Activated CD4-positive, CD25-positive, alpha-beta regulatory T cell (primary cell): ENCODE measurements at regions not wholly inside any gene's neighbourhood (a gene's known extent, or its start where the extent isn't known, plus 50 kb on each side); places are given as distances from the start of the nearest gene placed in this dataset.
"Not testable (repeated sequence)": the region's sequence is repeated elsewhere in the genome, so short reads cannot be mapped to it uniquely, and the experiment has no call there.

Experiments used
- DNase-seq, 4 experiments: peaks; one replicate each; lab custom pipeline; 2025; lab: John Stamatoyannopoulos, UW

DNA sequence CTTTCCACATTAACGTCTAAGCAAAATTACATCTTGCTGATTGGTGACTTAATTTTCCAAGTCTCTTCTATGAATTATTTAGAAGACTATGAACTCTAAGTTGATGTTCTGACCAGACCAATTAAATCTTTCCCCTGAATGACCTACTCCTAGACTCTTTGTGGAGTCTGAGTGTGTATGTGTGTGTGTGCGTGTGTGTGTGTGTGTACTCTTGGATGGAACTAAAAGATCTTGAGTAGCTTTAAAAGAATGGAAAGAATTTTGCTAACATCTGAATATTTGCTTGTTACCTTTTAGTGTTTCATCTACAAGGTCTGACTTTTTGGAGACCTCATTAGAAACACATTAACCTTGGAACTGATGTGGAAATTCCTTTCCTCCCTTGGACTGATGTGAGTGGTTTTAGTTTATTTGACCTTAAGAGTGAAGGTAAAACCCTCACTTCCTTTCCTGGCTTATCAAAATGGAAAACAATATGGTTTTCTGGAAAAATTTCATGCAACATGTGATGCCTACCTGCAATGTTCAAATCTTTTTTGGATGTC is 257.1 kb downstream of the GATA3 start:
- no peak for DNase-seq

- DNase-seq, result no peak
Measured at GRCh38 chr10:8312079-8312478, 257.6 kb downstream of the GATA3 start.

DNA sequence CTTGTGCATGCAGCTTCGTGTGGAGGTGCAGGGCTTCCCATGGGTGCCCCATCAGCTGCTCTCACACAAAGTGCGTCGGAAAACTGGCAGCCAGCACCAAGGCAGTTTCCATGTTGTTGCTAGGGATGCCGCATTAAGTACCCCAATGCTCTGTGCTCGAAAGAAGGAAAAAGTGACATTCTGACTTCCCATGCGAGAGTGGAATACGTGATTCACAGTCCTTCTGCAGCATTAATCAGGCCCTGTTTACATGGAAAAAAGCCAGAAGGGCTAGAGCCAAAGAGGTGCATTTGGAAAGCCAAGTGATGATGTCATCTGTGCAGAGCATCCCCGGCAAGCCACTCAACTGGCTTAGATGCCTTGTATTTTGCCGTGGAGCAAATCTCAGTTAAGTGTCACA is 258.3 kb downstream of the GATA3 start:
- DNase-seq, result no peak

DNA sequence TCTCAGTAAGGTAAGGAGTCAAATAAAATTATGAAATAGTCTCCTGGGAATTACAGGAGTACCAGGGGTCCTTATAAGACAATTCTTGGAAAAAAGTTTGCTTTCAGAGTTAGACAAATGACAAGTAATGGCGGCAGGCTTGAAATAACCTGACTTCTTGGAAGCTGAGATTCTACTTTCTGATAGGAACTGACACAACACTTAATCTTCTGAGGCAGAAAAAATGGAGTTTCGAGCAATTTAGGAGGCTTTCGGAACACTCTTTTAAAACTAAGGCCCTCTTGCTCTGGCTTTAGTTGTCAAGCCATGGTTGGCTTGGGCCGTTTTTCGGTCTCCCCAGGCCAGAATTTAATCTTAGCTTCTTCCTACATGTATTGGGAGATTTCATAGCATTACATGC is 260.0 kb downstream of the GATA3 start:
- DNase-seq, result no peak

DNA sequence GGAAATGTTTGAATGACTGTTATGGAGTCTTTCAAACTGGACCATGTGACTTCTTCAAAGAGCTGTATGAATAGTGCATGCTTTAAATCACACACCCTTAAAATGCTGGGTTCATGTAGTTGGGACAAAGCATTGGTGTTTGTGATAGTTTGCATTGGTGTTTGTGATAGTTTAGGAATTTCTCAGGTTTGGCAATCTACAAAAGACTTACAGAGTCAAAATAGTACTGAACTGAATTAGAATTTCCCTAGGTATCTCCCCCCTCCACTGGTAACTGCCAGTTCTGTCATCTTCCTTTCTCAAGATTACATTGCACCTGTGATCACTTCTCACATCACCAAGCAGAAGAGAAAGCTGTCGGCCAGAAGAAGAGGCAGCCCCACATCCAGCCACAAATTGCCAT is 261.1 kb downstream of the GATA3 start:
- DNase-seq, result no peak

DNA sequence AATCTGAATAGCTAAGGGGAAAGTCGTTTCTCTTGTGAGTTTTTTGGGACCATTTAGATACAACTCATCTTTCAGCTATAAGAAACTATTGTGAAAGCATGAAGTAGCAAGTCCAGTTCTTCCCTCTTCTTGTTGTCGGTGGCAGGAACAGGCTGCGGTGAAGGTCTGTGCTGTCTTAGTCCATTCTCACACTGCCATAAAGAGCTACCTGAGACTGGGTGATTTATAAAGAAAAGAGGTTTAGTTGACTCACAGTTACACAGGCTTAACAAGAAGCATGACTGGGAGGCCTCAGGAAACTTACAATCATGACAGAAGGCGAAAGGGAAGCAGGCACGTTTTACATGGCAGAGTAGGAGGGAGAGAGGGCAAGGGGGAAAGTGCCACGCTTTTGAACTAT is 261.8 kb downstream of the GATA3 start:
- no peak for DNase-seq

DNA sequence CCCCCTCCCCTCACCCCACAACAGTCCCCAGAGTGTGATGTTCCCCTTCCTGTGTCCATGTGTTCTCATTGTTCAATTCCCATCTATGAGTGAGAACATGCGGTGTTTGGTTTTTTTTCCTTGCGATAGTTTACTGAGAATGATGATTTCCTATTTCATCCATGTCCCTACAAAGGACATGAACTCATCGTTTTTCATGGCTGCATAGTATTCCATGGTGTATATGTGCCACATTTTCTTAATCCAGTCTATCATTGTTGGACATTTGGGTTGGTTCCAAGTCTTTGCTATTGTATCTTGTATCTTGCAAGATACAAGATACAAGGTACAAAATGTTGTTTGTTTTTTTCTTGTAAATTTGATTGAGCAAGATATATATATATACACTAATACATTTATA is 263.9 kb downstream of the GATA3 start:
- not testable (repeated sequence) for DNase-seq

DNA sequence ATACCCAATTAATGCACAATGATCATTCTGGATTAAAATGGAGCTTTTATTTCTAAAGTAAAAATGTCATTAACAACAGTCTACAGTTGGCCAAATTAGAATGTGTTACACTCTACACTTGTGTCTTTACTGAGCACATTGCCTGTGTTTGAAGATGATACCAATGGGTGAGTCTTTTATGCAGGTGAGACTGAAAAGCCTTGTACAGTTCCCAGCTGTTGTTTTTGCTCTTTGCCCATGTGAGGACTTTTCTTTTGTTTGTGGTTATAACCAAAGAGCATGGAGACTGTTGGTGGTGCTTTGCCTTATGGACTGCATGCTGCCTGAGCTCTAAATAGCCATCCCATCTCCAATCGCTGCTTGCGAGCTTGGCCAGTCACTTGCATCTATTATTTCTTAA is 264.5 kb downstream of the GATA3 start:
- no peak for DNase-seq

GRCh38 chr10:8319704-8320103 is 265.2 kb downstream of the GATA3 start:
- no peak for DNase-seq

- no peak for DNase-seq
Measured at GRCh38 chr10:8321990-8322389, 267.5 kb downstream of the GATA3 start.

GRCh38 chr10:8323428-8324054 is 269.1 kb downstream of the GATA3 start:
- no peak for DNase-seq

GRCh38 chr10:8325024-8325980 is 270.8 kb downstream of the GATA3 start:
- DNase-seq, result no peak

DNA sequence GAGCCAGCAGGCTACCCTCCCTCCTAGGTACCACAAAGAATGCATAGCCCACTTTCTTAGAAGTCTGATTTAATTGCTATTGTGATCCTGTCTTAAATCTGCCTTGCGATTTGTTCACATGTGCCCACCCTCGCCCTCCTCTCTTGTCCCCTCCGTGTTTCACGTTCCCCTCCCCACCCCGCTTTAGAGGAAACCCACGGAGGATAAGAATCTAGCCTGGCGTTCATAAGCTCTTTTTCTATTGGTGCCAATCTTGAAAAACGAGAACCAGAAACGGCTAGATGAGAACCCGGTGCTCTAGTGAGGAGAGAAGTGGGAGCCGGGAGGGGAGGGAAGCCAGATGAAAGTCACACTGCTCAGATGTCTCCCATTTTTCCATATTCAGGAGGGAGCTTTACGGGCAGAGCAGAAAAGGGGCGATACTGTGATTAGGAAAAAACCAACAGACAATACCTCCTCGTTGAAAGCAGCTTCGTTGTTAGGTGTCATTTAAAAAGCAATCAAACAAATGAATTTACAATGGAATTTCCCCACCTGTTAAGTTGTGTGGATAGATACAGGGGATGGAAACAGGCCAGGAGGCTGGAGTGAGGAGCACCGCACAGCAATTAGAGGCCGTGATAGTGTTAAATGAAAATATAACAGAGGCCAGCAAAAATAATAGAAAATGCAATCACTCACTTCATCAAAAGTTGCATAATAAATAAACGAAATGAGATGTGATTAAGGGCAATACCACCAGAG is 272.1 kb downstream of the GATA3 start:
- DNase-seq, result no peak

GRCh38 chr10:8327140-8327423 is 272.6 kb downstream of the GATA3 start:
- no peak for DNase-seq

DNA sequence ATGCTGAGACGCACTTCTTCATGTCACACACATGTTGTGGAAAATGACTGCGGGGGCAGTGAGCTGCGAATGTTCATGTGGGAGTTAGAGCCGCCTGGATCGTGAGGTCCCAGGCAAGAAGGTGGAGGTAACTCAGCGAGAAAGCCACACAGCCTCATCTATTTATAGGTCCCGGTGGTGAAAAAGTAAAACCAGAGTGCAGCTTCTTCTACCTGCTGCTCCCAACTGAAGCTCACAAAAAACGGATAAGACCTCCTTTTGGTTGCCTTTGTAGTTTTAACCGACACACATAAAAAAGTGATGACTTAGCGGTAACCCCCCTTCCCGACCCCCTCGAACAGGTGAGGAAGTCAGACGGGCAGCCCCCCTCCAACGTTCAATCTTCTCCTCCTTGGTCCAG is 276.9 kb downstream of the GATA3 start:
- no peak for DNase-seq

- peak; percentile 30 to 80 (median 63) for DNase-seq
Measured at GRCh38 chr10:8331896-8332729, 277.6 kb downstream of the GATA3 start.

- DNase-seq, result no peak
Measured at GRCh38 chr10:8332730-8333111, 278.2 kb downstream of the GATA3 start.

DNA sequence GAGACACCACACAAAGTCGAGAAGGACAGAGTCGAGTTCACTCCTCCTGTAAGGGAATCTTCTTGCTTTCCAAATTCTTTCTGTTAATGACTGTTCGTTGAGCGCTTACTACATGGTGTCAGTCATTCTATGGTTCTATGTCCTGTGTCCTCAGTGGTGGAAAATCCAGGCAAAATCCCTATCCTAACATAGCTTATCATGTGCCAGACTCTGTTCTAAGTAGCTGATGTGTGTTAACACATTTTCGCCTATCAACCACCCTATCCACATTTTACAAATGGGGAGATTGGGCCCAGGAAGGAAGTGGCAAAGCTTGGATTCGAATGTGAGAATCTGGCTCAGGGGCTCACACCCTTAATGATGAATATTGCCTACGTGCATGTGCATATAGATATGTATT is 280.1 kb downstream of the GATA3 start:
- DNase-seq, result no peak

- DNase-seq, result no peak
Measured at GRCh38 chr10:8336629-8337331, 282.3 kb downstream of the GATA3 start.

- DNase-seq, result no peak
Measured at GRCh38 chr10:8337332-8337651, 282.8 kb downstream of the GATA3 start.

DNA sequence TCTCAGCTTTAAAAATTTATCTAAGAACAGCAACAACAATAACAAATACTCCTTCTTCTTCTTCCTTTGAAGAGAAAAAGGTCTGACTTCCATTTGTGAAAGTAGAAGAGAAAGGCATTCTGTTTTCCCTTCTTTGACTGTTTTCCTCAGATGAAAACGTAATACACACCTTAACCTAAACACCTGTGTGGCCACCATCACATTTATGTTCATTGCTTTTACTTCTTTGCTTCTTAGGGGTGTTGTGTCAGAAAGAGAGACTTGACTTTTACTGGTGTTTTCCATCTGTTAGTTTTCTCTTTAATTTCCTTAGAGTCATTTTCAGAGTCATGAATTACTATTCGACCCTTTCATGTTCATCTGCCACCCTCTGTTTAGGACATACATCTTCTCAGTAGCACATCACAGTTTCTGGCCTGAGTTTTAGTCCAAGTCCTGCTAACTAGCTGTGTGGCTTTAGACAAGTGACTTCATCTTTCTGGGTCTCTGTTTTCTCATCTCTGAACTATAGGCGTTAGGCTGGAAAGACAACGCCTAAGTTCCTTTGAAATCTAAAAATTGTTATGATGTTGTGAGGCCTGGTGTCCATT is 283.8 kb downstream of the GATA3 start:
- no peak for DNase-seq
